GM13976 (cell line): ENCODE measurements at regions not wholly inside any gene's neighbourhood (a gene's known extent, or its start where the extent isn't known, plus 50 kb on each side); places are given as distances from the start of the nearest gene placed in this dataset.

ENCODE experiments used
- DNase-seq: peaks from one replicate; pipeline ENCODE4 v3.0.0; 2012; ENCODE audit warnings: low spot score
- CTCF ChIP-seq: IDR thresholded peaks from 2 replicates; pipeline ENCODE4 v1.5.1; 2012; ENCODE audit warnings: borderline replicate concordance, mild to moderate bottlenecking; ENCODE audit not compliant: insufficient read depth; ENCODE audit errors: extremely low read depth, missing control alignments, control extremely low read depth
- in situ Hi-C: fragments of 300-500 bp; cut with MboI; formaldehyde crosslinking; loops from one replicate; pipeline ENCODE4 v1.12.0; 2022; ENCODE audit warnings: low sequenced_read_pairs, mixed read lengths, inconsistent platforms; ENCODE audit not compliant: unreplicated experiment

DNA sequence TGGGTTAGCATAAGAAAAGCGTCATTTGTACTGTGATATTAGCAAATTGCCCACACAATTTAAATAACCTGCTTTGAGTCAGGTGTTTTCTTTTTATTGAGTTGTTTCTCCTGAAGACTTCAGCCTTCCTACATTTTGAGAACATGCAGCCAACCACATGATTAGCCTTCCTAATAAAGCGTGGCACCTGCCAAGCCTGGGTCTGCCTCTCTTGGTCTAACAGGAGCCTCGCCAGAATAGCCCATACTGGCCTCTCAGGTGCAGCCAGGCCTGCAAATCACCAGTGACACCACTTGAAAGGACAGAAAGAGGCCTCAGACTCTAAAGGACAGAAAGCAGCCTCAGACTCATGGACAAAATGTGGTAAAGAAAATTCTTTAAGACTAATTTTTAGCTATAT lies 653.8 kb downstream of the BCL11A start:
- in situ Hi-C loops = no loop called here
- DNase-seq = no peak
- no peak for TF ChIP-seq CTCF

- no peak for TF ChIP-seq CTCF
- no peak for DNase-seq
- in situ Hi-C loops = no loop called here
These were observed 656.8 kb downstream of the BCL11A start for GRCh38 chr2:59896499-59897245.

- no peak for DNase-seq
- in situ Hi-C loops = no loop called here
- no peak for TF ChIP-seq CTCF
These were observed 659.8 kb downstream of the BCL11A start for GRCh38 chr2:59893612-59894011.

GRCh38 chr2:59892398-59892797 lies 661.1 kb downstream of the BCL11A start:
- DNase-seq = no peak
- in situ Hi-C loops = no loop called here
- TF ChIP-seq CTCF = no peak

GRCh38 chr2:59889305-59889704 lies 664.1 kb downstream of the BCL11A start:
- TF ChIP-seq CTCF = no peak
- in situ Hi-C loops = no loop called here
- DNase-seq = no peak

- in situ Hi-C loops = no loop called here
- no peak for TF ChIP-seq CTCF
- no peak for DNase-seq
These were observed 664.7 kb downstream of the BCL11A start for GRCh38 chr2:59888706-59889105.

- TF ChIP-seq CTCF = no peak
- in situ Hi-C loops = no loop called here
- DNase-seq = peak; percentile 44
These were observed 665.4 kb downstream of the BCL11A start for GRCh38 chr2:59888015-59888414.
